ENCODE measurements at regions not wholly inside any gene's neighbourhood (a gene's known extent, or its start where the extent isn't known, plus 50 kb on each side); places are given as distances from the start of the nearest gene placed in this dataset.

DNA sequence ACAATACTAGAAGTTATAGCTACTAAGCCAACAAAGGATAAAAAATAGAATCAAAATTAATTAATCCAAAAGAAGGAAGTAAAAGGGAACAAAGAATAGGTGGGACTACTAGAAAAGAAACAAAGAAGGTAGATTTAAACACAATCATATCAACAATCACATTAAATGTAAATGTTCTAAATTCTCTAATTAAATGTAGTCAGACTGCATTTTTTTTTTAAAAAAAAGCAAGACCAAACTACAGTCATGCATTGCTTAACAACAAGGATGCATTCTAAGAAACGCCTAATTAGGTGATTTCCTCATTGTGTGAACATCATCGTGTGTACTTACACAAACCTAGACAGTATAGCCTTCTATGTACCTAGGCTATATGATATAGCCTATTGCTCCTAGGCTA, 59.7 kb upstream of the ADAM23 start:
- no peak for TF ChIP-seq CTCF (IDR thresholded peaks at IDR 0.05)
- no peak for TF ChIP-seq POLR2A (IDR thresholded peaks at IDR 0.05)

All from Peyer's patch (tissue), 4 donors.